ENCODE measurements at regions not wholly inside any gene's neighbourhood (a gene's known extent, or its start where the extent isn't known, plus 50 kb on each side); places are given as distances from the start of the nearest gene placed in this dataset.

- ChIA-PET CTCF (no interaction called here), POLR2A (no interaction called here)
- TF ChIP-seq, protein P1, sequence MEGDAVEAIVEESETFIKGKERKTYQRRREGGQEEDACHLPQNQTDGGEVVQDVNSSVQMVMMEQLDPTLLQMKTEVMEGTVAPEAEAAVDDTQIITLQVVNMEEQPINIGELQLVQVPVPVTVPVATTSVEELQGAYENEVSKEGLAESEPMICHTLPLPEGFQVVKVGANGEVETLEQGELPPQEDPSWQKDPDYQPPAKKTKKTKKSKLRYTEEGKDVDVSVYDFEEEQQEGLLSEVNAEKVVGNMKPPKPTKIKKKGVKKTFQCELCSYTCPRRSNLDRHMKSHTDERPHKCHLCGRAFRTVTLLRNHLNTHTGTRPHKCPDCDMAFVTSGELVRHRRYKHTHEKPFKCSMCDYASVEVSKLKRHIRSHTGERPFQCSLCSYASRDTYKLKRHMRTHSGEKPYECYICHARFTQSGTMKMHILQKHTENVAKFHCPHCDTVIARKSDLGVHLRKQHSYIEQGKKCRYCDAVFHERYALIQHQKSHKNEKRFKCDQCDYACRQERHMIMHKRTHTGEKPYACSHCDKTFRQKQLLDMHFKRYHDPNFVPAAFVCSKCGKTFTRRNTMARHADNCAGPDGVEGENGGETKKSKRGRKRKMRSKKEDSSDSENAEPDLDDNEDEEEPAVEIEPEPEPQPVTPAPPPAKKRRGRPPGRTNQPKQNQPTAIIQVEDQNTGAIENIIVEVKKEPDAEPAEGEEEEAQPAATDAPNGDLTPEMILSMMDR (IDR thresholded peaks at IDR 0.05; ENCODE audit: control extremely low read depth, extremely low read depth, low read depth, missing control alignments), result no peak
- DNase-seq (ENCODE audit: extremely low spot score), result no peak
These were observed 2126.8 kb downstream of the PCDH9 start for GRCh38 chr13:65103351-65103750.

GRCh38 chr13:65095161-65096082 is 2134.7 kb downstream of the PCDH9 start:
- TF ChIP-seq, protein P1 (IDR thresholded peaks at IDR 0.05; ENCODE audit: control extremely low read depth, extremely low read depth, low read depth, missing control alignments), result no peak
- no peak for DNase-seq (ENCODE audit: extremely low spot score)
- ChIA-PET POLR2A (no interaction called here), CTCF (no interaction called here)

DNA sequence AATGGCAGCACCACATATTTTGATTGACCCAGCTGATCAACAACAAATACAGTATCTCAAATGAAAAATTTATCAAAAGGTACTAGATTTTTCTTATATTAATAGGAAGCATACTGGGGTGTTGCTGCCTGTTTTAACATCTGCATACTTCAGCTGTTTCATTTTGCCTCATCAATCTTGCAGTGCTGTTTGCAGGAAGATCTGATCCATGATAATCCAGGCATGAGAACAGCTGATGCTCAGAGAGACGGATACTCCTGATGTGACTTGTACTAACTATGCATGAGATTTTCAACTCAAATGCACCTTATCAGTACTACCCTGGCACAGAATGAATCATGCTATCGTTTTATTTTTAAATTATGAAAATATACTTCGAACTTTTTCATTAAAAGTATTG is 2136.8 kb downstream of the PCDH9 start:
- DNase-seq (ENCODE audit: extremely low spot score), result no peak
- TF ChIP-seq, protein P1 (IDR thresholded peaks at IDR 0.05; ENCODE audit: control extremely low read depth, extremely low read depth, low read depth, missing control alignments), result no peak
- ChIA-PET POLR2A (no interaction called here), CTCF (interaction anchor here (1.4 kb wide), 1 partner anchor 11 kb away, joined by 4 read pairs; no protein-coding TSS in a partner anchor)

GRCh38 chr13:65091031-65091430 is 2139.1 kb downstream of the PCDH9 start:
- no peak for DNase-seq (ENCODE audit: extremely low spot score)
- ChIA-PET POLR2A (no interaction called here), CTCF (no interaction called here)
- TF ChIP-seq, protein P1 (IDR thresholded peaks at IDR 0.05; ENCODE audit: control extremely low read depth, extremely low read depth, low read depth, missing control alignments), result no peak

DNA sequence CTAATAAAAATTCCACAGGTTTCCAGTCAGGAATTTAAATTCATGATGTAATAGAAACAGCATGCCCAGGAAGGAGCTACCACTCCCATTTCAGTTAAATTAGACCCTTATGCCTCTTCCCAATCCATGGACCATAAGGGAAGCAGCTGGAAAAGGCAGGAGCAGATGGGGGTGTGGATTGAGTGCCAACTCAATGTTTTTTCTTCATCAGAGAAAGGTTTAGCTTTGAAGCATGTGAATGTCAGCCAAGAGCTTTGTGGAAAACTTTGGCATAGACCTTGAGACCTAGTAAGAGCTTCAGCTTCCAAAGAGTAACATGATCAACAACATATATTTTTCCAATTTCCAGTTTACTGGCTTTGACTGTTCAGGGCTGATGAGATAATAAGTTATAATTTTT is 2139.9 kb downstream of the PCDH9 start:
- ChIA-PET CTCF (no interaction called here), POLR2A (no interaction called here)
- TF ChIP-seq, protein P1 (IDR thresholded peaks at IDR 0.05; ENCODE audit: control extremely low read depth, extremely low read depth, low read depth, missing control alignments), result no peak
- no peak for DNase-seq (ENCODE audit: extremely low spot score)

GRCh38 chr13:65088906-65089305 is 2141.2 kb downstream of the PCDH9 start:
- CTCF ChIA-PET, result no interaction called here
- DNase-seq (ENCODE audit: extremely low spot score), result no peak
- POLR2A ChIA-PET, result no interaction called here
- TF ChIP-seq, protein P1 (IDR thresholded peaks at IDR 0.05; ENCODE audit: control extremely low read depth, extremely low read depth, low read depth, missing control alignments), result no peak
